Heart right ventricle (tissue), 16 donors: ENCODE measurements at regions not wholly inside any gene's neighbourhood (a gene's known extent, or its start where the extent isn't known, plus 50 kb on each side); places are given as distances from the start of the nearest gene placed in this dataset.

Experiments used
- ATAC-seq, 8 donors: fragments of 200-7000 bp; cut with Tn5 transposase; one replicate each; pipeline ENCODE4 v1.9.1; 2020; ENCODE audit warnings: mild to moderate bottlenecking in 8 of 8, moderate library complexity in 8 of 8, moderate number of reproducible peaks in 1 of 8
- DNase-seq, 2 donors: peaks; one replicate each; pipeline ENCODE4 v3.0.0-alpha.2; 2020
- H3K27ac ChIP-seq, 10 donors: fragments of 200-600 bp; sonication (generic) in 2 of 10; one replicate each; pipeline versions ENCODE4 v1.5.0 to v1.8.0; 2020 to 2022; ENCODE audit warnings: mild to moderate bottlenecking in 3 of 10
- H3K27me3 ChIP-seq, 7 donors: fragments of 200-600 bp; one replicate each; pipeline ENCODE4 v1.8.0; 2021 to 2022; ENCODE audit warnings: mild to moderate bottlenecking in 2 of 7
- H3K36me3 ChIP-seq, 9 donors: fragments of 200-600 bp; sonication (generic) in 1 of 9; one replicate each; pipeline versions ENCODE4 v1.5.0 to v1.8.0; 2020 to 2022; ENCODE audit warnings: mild to moderate bottlenecking in 2 of 9
- H3K4me1 ChIP-seq, 9 donors: fragments of 200-600 bp; sonication (generic) in 1 of 9; one replicate each; pipeline versions ENCODE4 v1.5.0 to v1.8.0; 2020 to 2022; ENCODE audit warnings: mild to moderate bottlenecking in 4 of 9
- H3K4me3 ChIP-seq, 10 donors: fragments of 200-600 bp; sonication (generic) in 2 of 10; one replicate each; pipeline versions ENCODE4 v1.5.0 to v1.8.0; 2020 to 2022; ENCODE audit warnings: mild to moderate bottlenecking in 7 of 10, moderate library complexity in 2 of 10
- H3K9me3 ChIP-seq, 11 donors: fragments of 200-600 bp in 10 of 11; sonication (generic) in 2 of 11; one replicate each; pipeline versions ENCODE4 v1.5.0 to v1.8.0; 2013 to 2022; ENCODE audit warnings: mild to moderate bottlenecking in 2 of 11, control low read depth in 1 of 11, moderate library complexity in 1 of 11
- CTCF ChIP-seq, 9 donors: fragments of 200-600 bp; sonication (generic) in 2 of 9; IDR thresholded peaks; one replicate each; pipeline versions ENCODE4 v1.5.0 to v1.8.0; 2021 to 2022; ENCODE audit warnings: antibody characterized with exemption in 9 of 9, mild to moderate bottlenecking in 5 of 9, moderate library complexity in 1 of 9
- WGBS, 2 donors: extraction: QIAGEN DNeasy Blood & Tissue Kit; methylation state at CpG; one replicate each; pipeline ENCODE4 v1.1.7; 2013; ENCODE audit warnings: inconsistent platforms in 1 of 2; 5-methylcytosine and 5-hydroxymethylcytosine counted together
- intact Hi-C, 10 donors: fragments of 100-400 bp; cut with DNase I; formaldehyde crosslinking; loops; one replicate each; pipeline versions ENCODE4 v1.11.1 to v1.14.2; 2022
- donor health status: Arrhythmogenic right ventricular cardiomyopathy.
- donor health status: ischemic (EF 13 %, LVEDD 7.1; RV severe dilation, severe dysfunction).
- donor health status: healthy with polysubstance abuse.
- donor health status: DM: no; HTN: yes; CAD: no.
- donor health status: DM: no; HTN: no; CAD: no.
- donor health status: ischemic (EF 25% LVEDD 6.9; RV normal size, moderate dysfunction).
- donor health status: ischemic (EF 25% LVEDD 5.7; RV mildly dilated, moderate dysfunction).
- donor health status: healthy.
- donor health status: DM: yes; HTN: yes; CAD: no.
- donor health status: Ischemic cardiomyopathy.
- donor health status: ischemic (EF 35%, LVEDD 5.7; RV mildly dilated, moderate dysfunction).
- donor health status: nonischemic (EF 11% LVEDD 7.7; RV severe dilation, severe dysfunction).
- donor health status: DM: yes; HTN: yes; CAD: no.
- donor health status: PGD.
- donor health status: ischemic (EF 29% LVEDD 5.4; RV normal size, mild dysfunction).
- donor health status: nonischemic (EF 23%, LVEDD 6.1; RV moderate dilation, normal function).

- intact Hi-C loops, result no loop called here
- peaks cover 0 to 8% (median 0%) of the 10 kb centered on the region in 9 donors for H3K4me1 ChIP-seq
- ATAC-seq (no peak), DNase-seq (no peak)
- no peaks in the 10 kb centered on the region for H3K27me3 ChIP-seq
- H3K36me3 ChIP-seq, result no peaks in the 10 kb centered on the region
- no peaks in the 10 kb centered on the region for H3K9me3 ChIP-seq
- no peak overlapping the region for H3K4me3 ChIP-seq
- no peak for TF ChIP-seq CTCF (IDR thresholded peaks at IDR 0.05)
- H3K27ac ChIP-seq, result no peak overlapping the region
Observed at GRCh38 chr12:67526129-67526528, 122.4 kb upstream of the DYRK2 start.

GRCh38 chr12:67531051-67531450, 117.5 kb upstream of the DYRK2 start:
- TF ChIP-seq CTCF (IDR thresholded peaks at IDR 0.05), result no peak
- H3K4me3 ChIP-seq, result no peak overlapping the region
- WGBS, 2 donors, result 82 to 96% methylated on average over 1 of the region's 1 CpG
- H3K27me3 ChIP-seq, result no peaks in the 10 kb centered on the region
- no peaks in the 10 kb centered on the region for H3K9me3 ChIP-seq
- no peak overlapping the region for H3K27ac ChIP-seq
- no peaks in the 10 kb centered on the region for H3K36me3 ChIP-seq
- intact Hi-C loops, result no loop called here
- DNase-seq (no peak), ATAC-seq (no peak)
- peaks cover 0 to 11% (median 0%) of the 10 kb centered on the region in 9 donors for H3K4me1 ChIP-seq

- no peak for DNase-seq
Observed at GRCh38 chr12:67531501-67531900, 117.0 kb upstream of the DYRK2 start.

GRCh38 chr12:67533159-67533558, 115.4 kb upstream of the DYRK2 start:
- no peak for TF ChIP-seq CTCF (IDR thresholded peaks at IDR 0.05)
- Histone ChIP-seq H3K27ac (no peak overlapping the region), H3K9me3 (no peaks in the 10 kb centered on the region), H3K4me1 (peaks cover 0 to 11% (median 0%) of the 10 kb centered on the region in 9 donors), H3K4me3 (no peak overlapping the region), H3K27me3 (no peaks in the 10 kb centered on the region), H3K36me3 (no peaks in the 10 kb centered on the region)
- ATAC-seq (no peak), DNase-seq (no peak)
- WGBS, 2 donors, result 100% methylated on average over 1 of the region's 1 CpG
- intact Hi-C loops, result no loop called here

More at GRCh38 chr12:67531501-67531900, 117.0 kb upstream of the DYRK2 start:
- Histone ChIP-seq H3K9me3 (no peaks in the 10 kb centered on the region), H3K27me3 (no peaks in the 10 kb centered on the region), H3K36me3 (no peaks in the 10 kb centered on the region), H3K27ac (no peak overlapping the region), H3K4me3 (no peak overlapping the region), H3K4me1 (peaks cover 0 to 11% (median 0%) of the 10 kb centered on the region in 9 donors)
- intact Hi-C loops, result no loop called here
- no peak for ATAC-seq
- no peak for TF ChIP-seq CTCF (IDR thresholded peaks at IDR 0.05)
- WGBS, 2 donors, result 61 to 62% methylated on average over 3 of the region's 3 CpGs
